ENCODE measurements at regions not wholly inside any gene's neighbourhood (a gene's known extent, or its start where the extent isn't known, plus 50 kb on each side); places are given as distances from the start of the nearest gene placed in this dataset.
"Not testable (repeated sequence)": the region's sequence is repeated elsewhere in the genome, so short reads cannot be mapped to it uniquely, and the experiment has no call there.

DNA sequence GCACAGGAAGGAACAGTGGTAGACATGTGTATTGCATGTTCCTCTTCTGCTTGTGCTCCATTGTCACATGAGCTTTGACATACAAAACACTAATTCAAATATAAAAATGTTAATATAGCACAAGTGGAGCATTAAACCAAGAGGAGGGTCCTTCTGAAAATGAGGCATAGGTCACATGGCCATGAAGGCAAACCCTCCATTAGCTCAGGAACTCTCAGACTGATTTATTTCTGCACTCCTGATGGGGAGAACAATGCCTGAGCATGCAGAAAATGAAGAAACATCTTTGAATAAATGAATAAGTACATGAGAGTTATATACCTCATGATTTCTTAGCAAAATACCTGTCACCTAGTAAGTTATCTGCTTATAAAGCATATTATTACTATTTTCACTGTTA lies 769.2 kb upstream of the EPHA5 start:
- no peak for DNase-seq (ENCODE audit: low read depth, low spot score)

DNA sequence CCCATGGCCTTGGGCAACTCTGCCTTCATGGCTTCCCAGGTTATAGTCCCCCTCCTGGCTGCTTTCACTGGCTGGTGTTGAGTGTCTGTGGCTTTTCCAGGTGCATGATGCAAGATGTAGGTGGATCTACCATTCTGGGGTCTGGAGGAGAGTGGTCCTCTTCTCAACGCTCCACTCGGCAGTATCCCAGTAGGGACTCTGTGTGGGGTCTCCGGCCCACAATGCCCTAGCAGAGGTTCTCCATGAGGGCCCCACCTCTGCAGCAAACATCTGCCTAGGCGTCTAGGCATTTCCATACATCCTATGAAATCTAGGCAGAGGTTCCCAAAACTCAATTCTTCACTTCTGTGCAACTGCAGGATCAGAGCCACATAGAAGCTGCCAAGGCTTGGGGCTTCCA lies 763.4 kb upstream of the EPHA5 start:
- no peak for DNase-seq (ENCODE audit: low read depth, low spot score)

DNA sequence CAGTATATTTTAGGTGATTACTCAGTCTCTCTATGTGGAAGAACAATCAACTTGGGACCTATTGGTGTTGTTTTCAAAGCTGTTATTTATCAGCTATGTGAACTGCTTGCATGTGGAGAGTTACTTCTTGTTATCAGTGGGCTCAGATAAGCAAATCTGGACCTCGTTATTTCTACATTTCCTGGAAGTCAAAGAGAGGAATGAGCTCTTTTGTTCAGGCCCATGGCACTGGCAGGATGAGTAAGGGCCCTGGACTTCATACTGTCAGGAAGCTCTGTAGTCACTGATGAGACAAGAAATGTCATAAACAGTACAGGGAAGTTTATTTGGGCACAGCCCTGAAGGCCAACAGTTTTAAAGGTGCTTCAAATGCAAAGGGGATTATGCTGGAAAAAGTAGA lies 760.6 kb upstream of the EPHA5 start:
- DNase-seq (ENCODE audit: low read depth, low spot score), result no peak

DNA sequence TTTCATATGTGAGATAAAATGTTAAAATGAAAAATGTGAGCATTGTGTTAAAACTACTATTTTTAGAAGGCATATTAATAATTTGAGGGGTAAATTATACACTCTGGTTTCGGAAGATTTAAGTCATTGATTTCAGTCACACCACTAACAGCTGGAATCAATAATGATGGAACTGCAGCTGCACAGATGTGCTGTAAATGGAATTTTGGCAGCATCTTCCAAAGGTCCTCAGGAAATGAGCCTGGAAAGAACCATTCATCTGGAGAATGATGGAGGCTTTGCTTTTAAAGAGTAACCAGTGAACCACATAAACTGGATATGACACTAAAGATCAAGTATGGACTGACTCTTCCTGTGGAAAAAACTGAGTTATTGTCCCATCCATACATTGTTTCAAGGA lies 759.0 kb upstream of the EPHA5 start:
- no peak for DNase-seq (ENCODE audit: low read depth, low spot score)

- no peak for DNase-seq (ENCODE audit: low read depth, low spot score)
Observed at GRCh38 chr4:66416425-66416824, 746.1 kb upstream of the EPHA5 start.

- DNase-seq (ENCODE audit: low read depth, low spot score), result no peak
Observed at GRCh38 chr4:66404141-66404540, 733.9 kb upstream of the EPHA5 start.

- DNase-seq (ENCODE audit: low read depth, low spot score), result no peak
Observed at GRCh38 chr4:66376921-66377320, 706.6 kb upstream of the EPHA5 start.

- DNase-seq (ENCODE audit: low read depth, low spot score), result no peak
Observed at GRCh38 chr4:66376396-66376795, 706.1 kb upstream of the EPHA5 start.

DNA sequence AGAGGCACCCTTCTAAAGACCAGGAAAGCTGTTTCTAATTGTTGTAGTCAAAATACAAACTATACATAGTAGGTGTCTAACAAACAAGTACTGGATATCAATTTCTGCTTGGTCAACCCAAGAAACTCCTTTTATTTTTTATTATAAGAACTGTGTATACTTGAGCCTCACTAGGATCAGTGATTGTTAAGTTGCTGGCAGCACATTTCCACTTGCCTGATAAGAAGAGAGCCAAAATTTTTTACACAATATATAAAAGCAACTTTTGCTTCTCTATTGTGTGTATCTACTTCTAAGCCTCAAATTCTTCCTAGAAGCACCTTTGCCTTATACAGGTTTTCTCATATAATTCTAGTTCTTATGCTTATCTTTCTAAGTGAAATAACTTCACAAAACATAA lies 703.0 kb upstream of the EPHA5 start:
- no peak for DNase-seq (ENCODE audit: low read depth, low spot score)

DNA sequence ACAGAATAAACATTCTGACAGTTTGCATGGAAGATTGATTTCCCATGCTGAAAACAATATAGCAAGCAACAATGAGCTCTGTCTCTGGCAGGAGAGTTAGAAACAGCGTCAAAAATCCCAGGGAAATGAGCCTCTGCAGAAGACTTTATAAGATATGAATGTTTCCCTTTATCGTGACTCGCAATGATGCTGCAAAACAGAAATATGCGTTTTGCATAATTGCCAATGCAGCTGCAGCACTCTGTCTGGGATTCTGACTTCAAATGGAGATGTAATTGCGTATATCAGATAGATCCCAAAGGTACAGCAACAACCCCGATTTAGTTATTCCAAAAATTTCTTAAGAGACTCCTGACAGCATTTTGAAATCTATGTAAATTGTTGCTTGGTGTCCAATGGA lies 702.4 kb upstream of the EPHA5 start:
- DNase-seq (ENCODE audit: low read depth, low spot score), result no peak

DNA sequence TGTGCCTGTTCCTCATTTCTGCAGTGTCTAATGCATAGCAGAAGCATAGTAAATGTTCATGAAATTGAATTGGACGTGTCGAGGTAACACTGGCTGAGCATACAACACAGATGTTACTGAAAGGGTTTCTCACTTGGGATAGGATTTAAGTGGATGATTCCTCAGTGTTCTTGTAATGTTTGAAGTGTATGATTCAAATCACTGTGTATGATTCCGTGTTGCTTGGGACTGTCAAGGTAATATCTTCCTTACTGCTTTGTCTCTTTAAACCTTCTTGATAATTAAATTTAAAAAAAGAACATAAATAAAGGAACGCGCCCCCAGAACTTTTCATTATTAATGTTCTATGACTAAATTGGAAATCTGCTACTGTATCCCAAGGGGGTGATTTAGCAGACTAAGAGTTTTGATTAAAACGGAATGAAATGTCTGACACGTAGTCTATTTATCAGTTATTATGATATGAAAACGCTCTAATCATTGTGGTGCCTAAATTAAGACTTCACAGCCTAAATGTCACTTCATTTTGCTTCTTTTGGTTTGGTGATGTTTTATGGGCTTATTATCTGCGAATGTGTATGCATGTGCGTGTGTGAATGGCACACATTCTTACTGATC lies 696.9 kb upstream of the EPHA5 start:
- DNase-seq (ENCODE audit: low read depth, low spot score), result no peak

GRCh38 chr4:66360395-66360794 lies 690.1 kb upstream of the EPHA5 start:
- not testable (repeated sequence) for DNase-seq (ENCODE audit: low read depth, low spot score)

DNA sequence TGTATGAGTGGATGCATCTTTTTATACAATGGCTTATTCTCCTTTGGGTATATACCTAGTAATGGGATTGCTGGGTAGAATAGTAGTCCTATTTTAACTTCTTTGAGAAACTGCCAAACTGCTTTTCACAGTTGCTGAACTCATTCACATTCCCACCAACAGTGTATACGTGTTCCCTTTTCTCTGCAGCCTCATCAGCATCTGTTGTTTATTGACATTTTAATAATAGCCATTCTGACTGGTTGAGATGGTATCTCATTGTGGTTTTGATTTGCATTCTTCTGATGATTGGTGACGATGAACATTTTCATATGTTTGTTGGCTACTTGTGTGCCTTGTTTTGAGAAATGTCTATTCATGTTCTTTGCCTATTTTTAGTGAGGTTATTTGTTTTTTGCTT lies 687.0 kb upstream of the EPHA5 start:
- DNase-seq (ENCODE audit: low read depth, low spot score), result no peak

GRCh38 chr4:66355328-66355727 lies 685.0 kb upstream of the EPHA5 start:
- DNase-seq (ENCODE audit: low read depth, low spot score), result no peak

GRCh38 chr4:66351761-66352160 lies 681.5 kb upstream of the EPHA5 start:
- no peak for DNase-seq (ENCODE audit: low read depth, low spot score)

DNA sequence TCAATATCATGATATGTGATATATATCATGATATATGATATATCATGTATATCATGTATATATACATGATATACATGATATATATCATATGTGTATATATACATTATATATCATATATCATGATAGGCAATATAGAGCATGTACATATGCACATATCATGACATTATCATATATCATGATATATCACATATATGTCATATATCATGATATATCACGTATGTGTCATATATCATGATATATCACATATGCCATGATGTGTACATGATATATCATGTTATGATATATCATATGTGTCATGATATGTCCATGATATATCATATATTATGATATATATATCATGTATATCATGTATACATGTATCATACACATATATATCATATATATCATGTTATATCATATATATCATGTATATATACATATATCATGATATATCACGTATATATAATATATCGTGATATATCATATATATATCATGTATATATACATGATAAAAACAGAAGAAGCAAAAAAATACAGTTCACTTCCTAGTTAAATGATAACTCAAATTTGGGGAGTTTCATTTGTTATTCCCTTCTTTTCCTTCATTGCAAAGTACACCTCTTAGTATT lies 670.1 kb upstream of the EPHA5 start:
- DNase-seq (ENCODE audit: low read depth, low spot score), result no peak

DNA sequence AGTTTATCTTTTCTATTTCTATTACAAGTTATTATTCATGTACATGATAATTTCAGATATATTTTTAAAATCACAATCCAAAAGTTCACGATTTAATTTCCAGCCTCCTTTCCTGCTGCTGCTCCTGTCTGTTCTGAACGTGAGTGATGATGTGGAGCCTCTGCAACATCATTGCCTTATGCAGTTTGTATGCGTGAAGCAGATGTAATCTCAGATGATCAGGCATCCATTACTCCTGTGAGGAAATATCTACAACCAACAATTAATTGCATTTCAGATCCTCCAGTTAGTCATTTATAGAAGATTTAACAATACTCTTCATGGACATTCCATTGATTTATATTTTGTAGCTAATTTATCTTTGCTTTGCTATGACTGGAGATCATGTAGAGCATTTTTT lies 668.7 kb upstream of the EPHA5 start:
- DNase-seq (ENCODE audit: low read depth, low spot score), result no peak

- no peak for DNase-seq (ENCODE audit: low read depth, low spot score)
Observed at GRCh38 chr4:66331761-66332160, 661.5 kb upstream of the EPHA5 start.

DNA sequence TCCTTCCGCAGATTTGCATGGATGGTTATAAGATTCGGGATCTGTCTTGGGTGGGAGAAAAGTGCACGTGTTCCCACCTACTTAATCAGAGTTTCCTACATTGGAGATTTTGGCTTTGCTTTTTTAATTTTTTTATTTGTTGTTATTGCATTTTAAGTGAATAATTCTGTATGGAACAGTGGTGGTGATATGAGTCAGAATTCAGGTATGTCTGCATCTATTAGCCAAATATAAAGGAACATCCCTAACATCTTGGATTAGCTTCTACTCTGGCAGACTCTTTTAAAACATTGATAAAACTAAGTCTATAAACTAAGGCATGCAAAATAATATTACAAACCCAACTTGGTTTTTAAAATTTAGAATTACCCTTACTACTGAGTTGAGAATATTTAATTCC lies 659.8 kb upstream of the EPHA5 start:
- no peak for DNase-seq (ENCODE audit: low read depth, low spot score)

DNA sequence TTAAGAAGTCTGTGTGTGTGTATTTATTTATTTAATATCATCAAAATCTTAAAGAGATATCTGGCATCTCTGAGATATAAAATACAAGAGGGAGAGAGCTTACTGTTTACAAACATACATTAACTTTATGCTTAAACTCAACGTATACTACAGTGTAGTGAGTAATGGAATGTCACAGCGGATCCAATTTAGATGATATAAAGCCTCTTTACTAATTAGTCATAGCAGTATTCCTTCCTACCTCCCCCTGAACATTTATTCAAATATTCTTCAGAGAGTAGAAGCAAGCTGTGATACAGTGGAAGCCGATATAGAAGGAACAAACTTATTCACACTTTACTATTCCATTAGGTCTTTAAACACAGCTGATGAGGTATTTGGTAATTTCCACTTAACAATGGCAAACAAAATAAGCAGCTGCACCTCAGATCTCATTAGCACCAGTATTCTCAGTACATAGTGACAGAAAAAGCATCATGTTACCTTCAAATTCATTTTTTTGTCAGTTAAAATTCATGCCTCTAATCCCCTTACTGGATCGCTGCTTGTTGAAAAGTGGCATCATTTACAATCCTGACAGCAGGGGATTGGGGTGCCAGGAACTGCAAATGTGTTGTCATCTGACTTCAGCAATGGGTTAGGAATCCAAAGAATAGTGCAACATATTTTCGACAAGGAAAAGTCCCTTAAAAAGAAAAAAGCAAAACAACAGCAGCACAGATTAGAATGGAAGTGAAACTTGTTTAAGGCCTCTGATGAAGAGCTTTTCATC lies 658.7 kb upstream of the EPHA5 start:
- no peak for DNase-seq (ENCODE audit: low read depth, low spot score)

- DNase-seq (ENCODE audit: low read depth, low spot score), result no peak
Observed at GRCh38 chr4:66307641-66308438, 637.6 kb upstream of the EPHA5 start.

GRCh38 chr4:66300336-66300934 lies 630.1 kb upstream of the EPHA5 start:
- no peak for DNase-seq (ENCODE audit: low read depth, low spot score)
